Breast epithelium (tissue), 4 donors: ENCODE measurements at regions not wholly inside any gene's neighbourhood (a gene's known extent, or its start where the extent isn't known, plus 50 kb on each side); places are given as distances from the start of the nearest gene placed in this dataset.

Experiments
- DNase-seq, 2 donors: peaks; one replicate each; pipeline ENCODE4 v3.0.0-alpha.2; 2019; ENCODE audit warnings: low spot score in 2 of 2
- H3K27ac ChIP-seq, 2 donors: fragments of 200-600 bp; sonication (generic) in 1 of 2; one replicate each; pipeline ENCODE4 v1.5.1; 2016 to 2019; ENCODE audit warnings: mild to moderate bottlenecking in 1 of 2
- H3K27me3 ChIP-seq, 2 donors: fragments of 200-600 bp; sonication (generic) in 1 of 2; one replicate each; pipeline versions ENCODE4 v1.5.1 to v1.6.0; 2017 to 2019; ENCODE audit warnings: control low read depth in 1 of 2, mild to moderate bottlenecking in 1 of 2
- H3K36me3 ChIP-seq: fragments of 200-600 bp; one replicate; pipeline ENCODE4 v1.5.1; 2019
- H3K4me1 ChIP-seq, 2 donors: fragments of 200-600 bp; sonication (generic); one replicate each; pipeline ENCODE4 v1.5.1; 2016 to 2019; ENCODE audit warnings: control low read depth in 1 of 2
- H3K4me3 ChIP-seq, 3 donors: fragments of 200-600 bp; sonication (generic); 1 replicate in 2 of 3; 2 replicates in 1 of 3; pipeline ENCODE4 v1.5.1; 2016 to 2019; ENCODE audit warnings: mild to moderate bottlenecking in 3 of 3, moderate library complexity in 2 of 3
- H3K9me3 ChIP-seq, 2 donors: fragments of 200-600 bp; sonication (generic) in 1 of 2; one replicate each; pipeline ENCODE4 v1.5.1; 2016 to 2019; ENCODE audit warnings: control low read depth in 1 of 2
- POLR2A ChIP-seq: fragments of 450-650 bp; IDR thresholded peaks from one replicate; pipeline ENCODE4 v1.6.1; 2016; ENCODE audit warnings: antibody characterized with exemption, mild to moderate bottlenecking, moderate library complexity
- POLR2AphosphoS5 ChIP-seq, 3 donors: sonication (generic); formaldehyde crosslinking; IDR thresholded peaks; one replicate each; pipeline ENCODE4 v1.6.1; 2017; ENCODE audit warnings: antibody characterized with exemption in 3 of 3
- intact Hi-C: fragments of 100-400 bp; cut with DNase I; formaldehyde crosslinking; loops from one replicate; pipeline ENCODE4 v1.15.1; 2023; ENCODE audit warnings: low total_unique reads
- TF ChIP-seq, protein P1 (sequence below), 3 donors: fragments of 450-650 bp; IDR thresholded peaks; one replicate each; pipeline ENCODE4 v1.5.1; 2016 to 2017; ENCODE audit warnings: antibody characterized with exemption in 3 of 3, mild to moderate bottlenecking in 3 of 3, moderate library complexity in 3 of 3

DNA sequence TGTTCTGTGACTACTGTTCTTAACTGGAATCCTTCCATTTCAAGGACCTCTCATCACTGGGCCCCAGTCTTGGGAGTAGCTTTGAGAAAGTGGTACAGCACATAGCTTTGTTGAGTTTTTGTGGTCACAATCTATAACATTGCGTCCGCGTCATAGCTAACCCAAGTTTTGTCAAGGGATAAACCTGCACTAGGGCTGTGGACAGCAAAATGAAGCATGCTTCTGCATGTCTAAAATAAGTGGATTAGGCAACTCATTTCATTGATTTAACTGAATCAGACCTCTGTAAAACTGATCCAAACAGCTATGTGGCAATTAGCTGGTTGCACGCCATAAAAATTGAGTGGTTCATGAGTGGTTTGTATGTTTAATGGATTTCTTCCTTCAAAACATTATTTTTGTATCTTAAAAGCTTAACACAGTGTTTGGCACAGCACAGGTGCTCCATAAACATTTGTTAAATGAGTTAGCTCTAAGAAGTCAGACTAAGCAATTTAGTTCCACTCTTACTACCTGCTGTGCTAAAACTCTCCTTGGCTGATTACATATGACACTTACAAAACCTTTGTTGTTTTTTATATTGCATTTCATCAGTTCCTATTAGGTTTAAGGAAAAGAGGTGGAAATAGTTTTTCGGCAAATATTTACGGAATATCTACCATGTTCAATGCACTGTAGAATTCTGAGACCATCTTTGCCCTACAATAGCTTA lies 160.3 kb upstream of the ATXN1 start:
- Histone ChIP-seq H3K4me1 (no peaks in the 10 kb centered on the region), H3K27ac (no peak overlapping the region), H3K36me3 (no peaks in the 10 kb centered on the region), H3K9me3 (no peaks in the 10 kb centered on the region), H3K27me3 (no peaks in the 10 kb centered on the region), H3K4me3 (no peak overlapping the region)
- no peak for DNase-seq
- no peak for TF ChIP-seq POLR2A
- TF ChIP-seq POLR2AphosphoS5 (IDR thresholded peaks at IDR 0.05), result no peak
- TF ChIP-seq, protein P1, sequence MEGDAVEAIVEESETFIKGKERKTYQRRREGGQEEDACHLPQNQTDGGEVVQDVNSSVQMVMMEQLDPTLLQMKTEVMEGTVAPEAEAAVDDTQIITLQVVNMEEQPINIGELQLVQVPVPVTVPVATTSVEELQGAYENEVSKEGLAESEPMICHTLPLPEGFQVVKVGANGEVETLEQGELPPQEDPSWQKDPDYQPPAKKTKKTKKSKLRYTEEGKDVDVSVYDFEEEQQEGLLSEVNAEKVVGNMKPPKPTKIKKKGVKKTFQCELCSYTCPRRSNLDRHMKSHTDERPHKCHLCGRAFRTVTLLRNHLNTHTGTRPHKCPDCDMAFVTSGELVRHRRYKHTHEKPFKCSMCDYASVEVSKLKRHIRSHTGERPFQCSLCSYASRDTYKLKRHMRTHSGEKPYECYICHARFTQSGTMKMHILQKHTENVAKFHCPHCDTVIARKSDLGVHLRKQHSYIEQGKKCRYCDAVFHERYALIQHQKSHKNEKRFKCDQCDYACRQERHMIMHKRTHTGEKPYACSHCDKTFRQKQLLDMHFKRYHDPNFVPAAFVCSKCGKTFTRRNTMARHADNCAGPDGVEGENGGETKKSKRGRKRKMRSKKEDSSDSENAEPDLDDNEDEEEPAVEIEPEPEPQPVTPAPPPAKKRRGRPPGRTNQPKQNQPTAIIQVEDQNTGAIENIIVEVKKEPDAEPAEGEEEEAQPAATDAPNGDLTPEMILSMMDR (IDR thresholded peaks at IDR 0.05), result no peak
- intact Hi-C loops, result no loop called here

DNA sequence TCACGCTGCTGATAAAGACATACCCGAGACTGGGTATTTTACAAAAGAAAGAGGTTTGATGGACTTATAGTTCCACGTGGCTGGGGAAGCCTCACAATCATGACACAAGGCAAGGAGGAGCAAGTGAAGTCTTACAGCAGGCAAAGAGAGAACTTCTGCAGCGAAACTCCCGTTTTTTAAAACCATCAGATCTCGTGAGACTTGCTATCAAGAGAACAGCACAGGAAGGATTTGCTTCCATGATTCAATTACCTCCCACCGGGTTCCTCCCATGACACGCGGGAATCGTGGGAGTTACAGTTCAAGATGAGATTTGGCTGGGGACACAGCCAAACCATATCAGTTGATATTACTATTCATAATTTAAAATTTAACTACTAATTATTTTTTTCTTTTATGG lies 157.3 kb upstream of the ATXN1 start:
- no peaks in the 10 kb centered on the region for H3K4me1 ChIP-seq
- H3K27ac ChIP-seq, result no peak overlapping the region
- H3K36me3 ChIP-seq, result no peaks in the 10 kb centered on the region
- TF ChIP-seq POLR2AphosphoS5 (IDR thresholded peaks at IDR 0.05), result no peak
- TF ChIP-seq POLR2A, result no peak
- TF ChIP-seq, protein P1 (IDR thresholded peaks at IDR 0.05), result no peak
- DNase-seq, result no peak
- peaks cover 0 to 10% of the 10 kb centered on the region in 2 donors for H3K9me3 ChIP-seq
- no peak overlapping the region for H3K4me3 ChIP-seq
- H3K27me3 ChIP-seq, result no peaks in the 10 kb centered on the region
- intact Hi-C loops, result no loop called here

- TF ChIP-seq POLR2AphosphoS5 (IDR thresholded peaks at IDR 0.05), result no peak
- TF ChIP-seq, protein P1 (IDR thresholded peaks at IDR 0.05), result no peak
- no peak for TF ChIP-seq POLR2A
- no peak overlapping the region for H3K27ac ChIP-seq
- no peak overlapping the region for H3K4me3 ChIP-seq
- H3K27me3 ChIP-seq, result no peaks in the 10 kb centered on the region
- H3K4me1 ChIP-seq, result no peaks in the 10 kb centered on the region
- peaks cover 0 to 23% of the 10 kb centered on the region in 2 donors for H3K9me3 ChIP-seq
- H3K36me3 ChIP-seq, result no peaks in the 10 kb centered on the region
- no peak for DNase-seq
- intact Hi-C loops, result no loop called here
These were observed 152.9 kb upstream of the ATXN1 start for GRCh38 chr6:16914184-16914583.

- Histone ChIP-seq H3K36me3 (no peaks in the 10 kb centered on the region), H3K27me3 (no peaks in the 10 kb centered on the region), H3K4me1 (no peaks in the 10 kb centered on the region), H3K27ac (no peak overlapping the region), H3K4me3 (no peak overlapping the region), H3K9me3 (peaks cover 0 to 23% of the 10 kb centered on the region in 2 donors)
- intact Hi-C loops, result no loop called here
- TF ChIP-seq, protein P1 (IDR thresholded peaks at IDR 0.05), result no peak
- TF ChIP-seq POLR2A (no peak), POLR2AphosphoS5 (IDR thresholded peaks at IDR 0.05) (no peak)
- no peak for DNase-seq
These were observed 151.5 kb upstream of the ATXN1 start for GRCh38 chr6:16912756-16913155.

DNA sequence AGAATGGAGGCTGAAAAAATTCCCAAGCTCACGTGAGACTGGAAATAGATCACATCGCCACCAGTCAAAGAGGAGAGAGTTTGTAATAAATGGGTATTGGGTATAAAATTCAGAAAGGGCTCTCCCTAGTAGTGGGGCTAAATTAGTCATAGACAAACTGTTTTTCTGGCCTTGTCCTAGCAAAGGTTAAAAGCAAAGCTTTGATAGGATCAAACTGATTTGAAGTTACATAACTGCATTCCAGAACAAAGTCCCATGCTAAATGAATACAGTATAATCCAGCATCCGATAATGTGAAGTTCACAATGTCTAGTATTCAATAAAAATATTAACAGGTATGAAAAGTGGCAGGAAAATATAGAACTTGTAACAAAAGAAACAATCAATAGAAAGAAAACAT lies 149.8 kb upstream of the ATXN1 start:
- Histone ChIP-seq H3K9me3 (peaks cover 0 to 23% of the 10 kb centered on the region in 2 donors), H3K36me3 (no peaks in the 10 kb centered on the region), H3K27me3 (no peaks in the 10 kb centered on the region), H3K4me1 (no peaks in the 10 kb centered on the region), H3K27ac (no peak overlapping the region), H3K4me3 (no peak overlapping the region)
- intact Hi-C loops, result no loop called here
- TF ChIP-seq POLR2A (no peak), POLR2AphosphoS5 (IDR thresholded peaks at IDR 0.05) (no peak)
- DNase-seq, result no peak
